Activated naive CD8-positive, alpha-beta T cell (primary cell): ENCODE measurements at regions not wholly inside any gene's neighbourhood (a gene's known extent, or its start where the extent isn't known, plus 50 kb on each side); places are given as distances from the start of the nearest gene placed in this dataset.

Source experiments
- H3K27ac Mint-ChIP-seq: one replicate; pipeline ENCODE4 v1.8.0; 2021; ENCODE audit warnings: mixed read lengths
- H3K27me3 Mint-ChIP-seq: one replicate; pipeline ENCODE4 v1.8.0; 2021; ENCODE audit warnings: mixed read lengths
- H3K36me3 Mint-ChIP-seq: one replicate; pipeline ENCODE4 v1.8.0; 2021; ENCODE audit warnings: mixed read lengths
- H3K4me1 Mint-ChIP-seq: one replicate; pipeline ENCODE4 v1.8.0; 2021; ENCODE audit warnings: low read depth, mixed read lengths
- H3K4me3 Mint-ChIP-seq: one replicate; pipeline ENCODE4 v1.8.0; 2021; ENCODE audit warnings: mild to moderate bottlenecking, mixed read lengths
- H3K9me3 Mint-ChIP-seq: one replicate; pipeline ENCODE4 v1.8.0; 2021; ENCODE audit warnings: low read depth, mixed read lengths

- Mint-ChIP-seq H3K27me3 (no peaks in the 10 kb centered on the region), H3K4me1 (no peaks in the 10 kb centered on the region), H3K9me3 (no peaks in the 10 kb centered on the region), H3K27ac (no peak overlapping the region), H3K4me3 (no peak overlapping the region), H3K36me3 (no peaks in the 10 kb centered on the region)
These were observed 54.0 kb upstream of the PDE3A start for GRCh38 chr12:20314328-20314727.

- Mint-ChIP-seq H3K4me1 (no peaks in the 10 kb centered on the region), H3K4me3 (no peak overlapping the region), H3K27me3 (no peaks in the 10 kb centered on the region), H3K27ac (no peak overlapping the region), H3K9me3 (no peaks in the 10 kb centered on the region), H3K36me3 (no peaks in the 10 kb centered on the region)
These were observed 50.8 kb upstream of the PDE3A start for GRCh38 chr12:20317554-20317953.
